ENCODE measurements at regions not wholly inside any gene's neighbourhood (a gene's known extent, or its start where the extent isn't known, plus 50 kb on each side); places are given as distances from the start of the nearest gene placed in this dataset.
A peak's percentile ranks its signal among the peaks of the same experiment; 100 is the strongest.

DNA sequence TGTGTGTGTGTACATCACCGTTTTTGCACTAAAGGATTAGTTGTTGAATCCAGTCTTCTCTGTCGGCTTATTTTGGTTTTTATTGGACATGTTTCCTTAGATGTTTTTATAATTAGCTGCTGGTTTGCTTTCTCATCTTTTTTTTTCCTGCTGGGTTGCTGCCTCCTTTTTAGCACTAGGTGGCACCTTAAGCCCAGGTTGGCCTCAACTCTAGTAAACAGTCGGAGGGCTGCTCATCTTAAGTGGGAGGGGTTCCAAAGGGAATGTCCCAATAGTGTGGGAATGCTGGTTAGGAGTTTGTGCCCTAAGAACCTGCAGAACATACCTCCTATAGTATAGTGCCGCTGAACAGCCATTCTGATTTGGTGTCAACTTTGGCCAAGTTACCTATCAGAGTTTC lies 570.1 kb upstream of the CXADR start:
- no peaks in the 10 kb centered on the region for H3K36me3 ChIP-seq
- TF ChIP-seq, protein P1, sequence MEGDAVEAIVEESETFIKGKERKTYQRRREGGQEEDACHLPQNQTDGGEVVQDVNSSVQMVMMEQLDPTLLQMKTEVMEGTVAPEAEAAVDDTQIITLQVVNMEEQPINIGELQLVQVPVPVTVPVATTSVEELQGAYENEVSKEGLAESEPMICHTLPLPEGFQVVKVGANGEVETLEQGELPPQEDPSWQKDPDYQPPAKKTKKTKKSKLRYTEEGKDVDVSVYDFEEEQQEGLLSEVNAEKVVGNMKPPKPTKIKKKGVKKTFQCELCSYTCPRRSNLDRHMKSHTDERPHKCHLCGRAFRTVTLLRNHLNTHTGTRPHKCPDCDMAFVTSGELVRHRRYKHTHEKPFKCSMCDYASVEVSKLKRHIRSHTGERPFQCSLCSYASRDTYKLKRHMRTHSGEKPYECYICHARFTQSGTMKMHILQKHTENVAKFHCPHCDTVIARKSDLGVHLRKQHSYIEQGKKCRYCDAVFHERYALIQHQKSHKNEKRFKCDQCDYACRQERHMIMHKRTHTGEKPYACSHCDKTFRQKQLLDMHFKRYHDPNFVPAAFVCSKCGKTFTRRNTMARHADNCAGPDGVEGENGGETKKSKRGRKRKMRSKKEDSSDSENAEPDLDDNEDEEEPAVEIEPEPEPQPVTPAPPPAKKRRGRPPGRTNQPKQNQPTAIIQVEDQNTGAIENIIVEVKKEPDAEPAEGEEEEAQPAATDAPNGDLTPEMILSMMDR (IDR thresholded peaks at IDR 0.05), result peak in 1 of 2 donors; percentile 44
- H3K4me3 ChIP-seq, result no peak overlapping the region
- H3K27ac ChIP-seq, result no peak overlapping the region
- no peaks in the 10 kb centered on the region for H3K27me3 ChIP-seq
- peaks cover 0 to 13% of the 10 kb centered on the region in 2 donors for H3K9me3 ChIP-seq
- DNase-seq (ENCODE audit: low spot score), result no peak
- H3K4me1 ChIP-seq, result no peaks in the 10 kb centered on the region

DNA sequence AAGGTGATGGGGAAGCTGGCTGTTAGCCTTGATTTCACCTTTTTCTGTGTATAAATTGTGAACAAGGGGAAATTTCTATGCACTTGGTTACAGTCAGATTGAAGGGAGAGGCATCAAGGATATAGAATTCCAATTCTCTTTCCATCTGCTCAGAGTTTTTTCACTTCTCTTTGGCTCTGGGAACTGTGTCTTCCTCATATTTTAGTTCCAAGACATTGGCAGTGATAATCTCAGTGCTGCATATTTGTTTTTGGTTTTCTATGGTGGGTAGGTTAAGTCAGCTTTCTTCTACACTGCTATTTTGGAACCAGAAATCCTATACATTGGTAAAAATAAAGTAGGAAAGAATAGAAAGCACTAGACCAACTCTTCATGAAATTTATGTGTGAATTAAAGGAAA lies 569.6 kb upstream of the CXADR start:
- no peak overlapping the region for H3K27ac ChIP-seq
- H3K27me3 ChIP-seq, result no peaks in the 10 kb centered on the region
- H3K4me1 ChIP-seq, result no peaks in the 10 kb centered on the region
- no peak for DNase-seq (ENCODE audit: low spot score)
- TF ChIP-seq, protein P1 (IDR thresholded peaks at IDR 0.05), result no peak
- peaks cover 0 to 13% of the 10 kb centered on the region in 2 donors for H3K9me3 ChIP-seq
- no peaks in the 10 kb centered on the region for H3K36me3 ChIP-seq
- no peak overlapping the region for H3K4me3 ChIP-seq

DNA sequence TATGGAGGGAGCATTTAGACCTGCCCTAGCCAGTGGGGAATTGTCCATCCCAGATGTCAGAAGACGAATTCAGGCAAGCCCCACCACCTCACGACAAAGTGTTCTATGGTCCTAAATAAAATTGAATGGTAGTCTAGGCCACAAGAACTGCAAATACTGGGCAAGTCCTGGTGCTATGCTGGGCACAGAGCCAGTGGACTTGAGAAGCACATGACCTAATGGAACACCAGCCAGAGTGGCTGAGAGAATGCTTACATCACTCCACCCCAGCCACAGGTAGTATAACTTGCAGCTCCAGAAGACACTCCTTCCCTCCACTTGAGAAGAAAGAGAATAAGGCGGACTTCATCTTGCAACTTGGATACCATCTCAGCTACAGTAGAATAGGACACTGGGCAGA lies 567.3 kb upstream of the CXADR start:
- no peaks in the 10 kb centered on the region for H3K27me3 ChIP-seq
- H3K36me3 ChIP-seq, result no peaks in the 10 kb centered on the region
- no peak overlapping the region for H3K27ac ChIP-seq
- H3K9me3 ChIP-seq, result peaks cover 0 to 13% of the 10 kb centered on the region in 2 donors
- TF ChIP-seq, protein P1 (IDR thresholded peaks at IDR 0.05), result no peak
- no peaks in the 10 kb centered on the region for H3K4me1 ChIP-seq
- DNase-seq (ENCODE audit: low spot score), result no peak
- no peak overlapping the region for H3K4me3 ChIP-seq

DNA sequence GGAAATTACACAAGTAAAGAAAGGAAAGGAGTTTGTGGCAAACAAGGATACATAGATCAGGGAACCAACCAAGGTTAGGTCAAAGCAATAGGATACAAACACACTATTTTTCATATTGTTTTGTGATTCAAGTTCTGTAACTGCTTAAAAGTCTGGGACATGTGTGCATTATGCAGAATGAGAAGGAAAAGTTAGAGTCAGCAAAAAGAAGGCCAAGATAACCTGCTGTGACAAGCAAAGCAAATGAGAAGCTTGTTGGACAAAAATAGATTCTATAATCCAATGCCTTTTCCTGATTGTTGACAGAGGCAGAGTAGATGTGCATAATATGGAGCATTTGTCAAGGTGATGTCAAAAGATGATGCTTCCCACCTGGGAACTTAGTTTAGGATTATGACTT lies 556.0 kb upstream of the CXADR start:
- Histone ChIP-seq H3K9me3 (no peaks in the 10 kb centered on the region), H3K4me1 (no peaks in the 10 kb centered on the region), H3K36me3 (no peaks in the 10 kb centered on the region), H3K27me3 (no peaks in the 10 kb centered on the region), H3K27ac (no peak overlapping the region), H3K4me3 (no peak overlapping the region)
- TF ChIP-seq, protein P1 (IDR thresholded peaks at IDR 0.05), result no peak
- DNase-seq (ENCODE audit: low spot score), result no peak

DNA sequence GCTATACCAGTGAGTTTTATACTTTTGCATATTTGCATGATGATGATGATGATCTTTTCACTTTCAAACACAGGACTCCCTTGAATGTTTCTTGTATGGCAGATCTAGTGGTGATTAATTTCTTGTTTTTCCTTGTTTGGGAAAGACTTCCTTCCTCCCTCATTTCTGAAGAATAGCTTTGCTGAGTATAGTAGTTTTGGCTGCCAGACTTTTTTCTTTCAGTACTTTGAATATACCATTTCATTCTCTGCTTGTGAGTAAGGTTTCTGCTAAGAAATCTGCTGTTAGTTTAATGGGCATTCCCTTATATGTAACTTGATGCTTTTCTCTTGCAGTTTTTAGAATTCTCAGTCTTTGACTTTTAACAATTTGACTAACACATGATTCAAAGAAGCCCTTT lies 547.4 kb upstream of the CXADR start:
- Histone ChIP-seq H3K27me3 (no peaks in the 10 kb centered on the region), H3K27ac (no peak overlapping the region), H3K4me1 (peaks cover 0 to 10% of the 10 kb centered on the region in 2 donors), H3K4me3 (no peak overlapping the region), H3K9me3 (peaks cover 0 to 14% of the 10 kb centered on the region in 2 donors), H3K36me3 (no peaks in the 10 kb centered on the region)
- TF ChIP-seq, protein P1 (IDR thresholded peaks at IDR 0.05), result no peak
- DNase-seq (ENCODE audit: low spot score), result no peak

DNA sequence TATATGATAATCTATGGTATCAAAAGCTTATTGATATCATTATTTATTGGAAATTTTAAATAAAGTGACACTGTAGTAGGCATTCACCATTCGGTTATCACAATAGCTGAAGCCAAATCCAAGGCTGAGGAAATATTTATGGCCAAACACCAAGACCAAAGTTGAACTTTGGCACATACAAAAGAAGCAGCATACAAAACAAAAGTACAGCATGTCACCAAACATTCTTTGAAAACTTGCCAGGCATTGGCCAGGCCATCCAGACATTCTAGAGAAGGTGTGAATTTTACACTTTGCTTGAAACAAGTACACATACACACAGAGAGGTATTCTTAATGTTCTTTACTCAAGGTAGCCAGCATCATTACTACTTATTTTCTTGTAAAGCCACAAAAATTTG lies 544.4 kb upstream of the CXADR start:
- TF ChIP-seq, protein P1 (IDR thresholded peaks at IDR 0.05), result no peak
- Histone ChIP-seq H3K4me3 (no peak overlapping the region), H3K36me3 (no peaks in the 10 kb centered on the region), H3K27ac (no peak overlapping the region), H3K9me3 (peaks cover 0 to 14% of the 10 kb centered on the region in 2 donors), H3K4me1 (peaks cover 0 to 10% of the 10 kb centered on the region in 2 donors), H3K27me3 (no peaks in the 10 kb centered on the region)
- no peak for DNase-seq (ENCODE audit: low spot score)
